ENCODE measurements at regions not wholly inside any gene's neighbourhood (a gene's known extent, or its start where the extent isn't known, plus 50 kb on each side); places are given as distances from the start of the nearest gene placed in this dataset.

DNA sequence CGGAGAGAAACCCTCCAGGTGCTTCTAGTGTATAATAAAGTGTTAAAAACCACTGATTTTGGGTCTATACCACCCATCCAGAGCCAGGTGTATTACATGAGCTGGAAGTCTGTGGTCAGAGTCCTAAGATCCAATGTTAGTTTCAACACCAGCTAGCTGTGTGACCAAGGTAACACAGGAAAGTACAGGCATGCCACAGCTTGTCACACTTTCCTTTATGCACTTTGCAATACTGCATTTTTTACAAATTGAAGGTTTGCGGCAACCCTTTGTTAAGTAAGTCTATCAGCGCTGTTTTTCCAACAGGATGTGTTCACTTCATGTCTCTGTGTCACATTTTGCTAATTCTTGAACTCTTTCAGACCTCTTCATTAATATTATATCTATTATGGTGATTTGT, 201.3 kb upstream of the PRICKLE2 start:
- no peak overlapping the region for H3K4me3 ChIP-seq (replicated peaks; ENCODE audit: low read depth, low read length)
- no peak for DNase-seq (ENCODE audit: low read depth)

DNA sequence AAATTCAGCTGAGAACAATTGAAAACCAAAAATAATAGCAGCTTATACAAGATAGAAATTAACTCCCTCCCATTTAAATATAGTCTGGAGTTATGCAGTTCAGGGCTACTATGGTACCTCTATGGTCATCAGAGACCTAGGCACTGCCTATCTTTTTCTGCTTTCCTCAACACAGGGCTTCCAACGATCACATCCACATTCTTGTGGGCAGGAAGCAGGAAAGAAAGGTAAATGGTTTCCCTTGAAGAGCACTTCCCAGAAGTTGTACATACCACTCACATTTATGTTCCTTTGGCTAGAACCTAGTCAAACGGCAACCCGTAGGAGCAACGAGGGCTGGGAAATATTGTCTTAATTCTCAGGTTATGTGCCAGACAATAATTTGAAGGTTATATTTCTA, 197.7 kb upstream of the PRICKLE2 start:
- TF ChIP-seq, protein P1, sequence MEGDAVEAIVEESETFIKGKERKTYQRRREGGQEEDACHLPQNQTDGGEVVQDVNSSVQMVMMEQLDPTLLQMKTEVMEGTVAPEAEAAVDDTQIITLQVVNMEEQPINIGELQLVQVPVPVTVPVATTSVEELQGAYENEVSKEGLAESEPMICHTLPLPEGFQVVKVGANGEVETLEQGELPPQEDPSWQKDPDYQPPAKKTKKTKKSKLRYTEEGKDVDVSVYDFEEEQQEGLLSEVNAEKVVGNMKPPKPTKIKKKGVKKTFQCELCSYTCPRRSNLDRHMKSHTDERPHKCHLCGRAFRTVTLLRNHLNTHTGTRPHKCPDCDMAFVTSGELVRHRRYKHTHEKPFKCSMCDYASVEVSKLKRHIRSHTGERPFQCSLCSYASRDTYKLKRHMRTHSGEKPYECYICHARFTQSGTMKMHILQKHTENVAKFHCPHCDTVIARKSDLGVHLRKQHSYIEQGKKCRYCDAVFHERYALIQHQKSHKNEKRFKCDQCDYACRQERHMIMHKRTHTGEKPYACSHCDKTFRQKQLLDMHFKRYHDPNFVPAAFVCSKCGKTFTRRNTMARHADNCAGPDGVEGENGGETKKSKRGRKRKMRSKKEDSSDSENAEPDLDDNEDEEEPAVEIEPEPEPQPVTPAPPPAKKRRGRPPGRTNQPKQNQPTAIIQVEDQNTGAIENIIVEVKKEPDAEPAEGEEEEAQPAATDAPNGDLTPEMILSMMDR (IDR thresholded peaks at IDR 0.05; ENCODE audit: low read length, missing control alignments) = no peak
- DNase-seq (ENCODE audit: low read depth) = no peak
- H3K4me3 ChIP-seq (replicated peaks; ENCODE audit: low read depth, low read length) = no peak overlapping the region

More for the DNA sequence above, 201.3 kb upstream of the PRICKLE2 start:
- TF ChIP-seq, protein P1 (IDR thresholded peaks at IDR 0.05; ENCODE audit: low read length, missing control alignments) = no peak

DNA sequence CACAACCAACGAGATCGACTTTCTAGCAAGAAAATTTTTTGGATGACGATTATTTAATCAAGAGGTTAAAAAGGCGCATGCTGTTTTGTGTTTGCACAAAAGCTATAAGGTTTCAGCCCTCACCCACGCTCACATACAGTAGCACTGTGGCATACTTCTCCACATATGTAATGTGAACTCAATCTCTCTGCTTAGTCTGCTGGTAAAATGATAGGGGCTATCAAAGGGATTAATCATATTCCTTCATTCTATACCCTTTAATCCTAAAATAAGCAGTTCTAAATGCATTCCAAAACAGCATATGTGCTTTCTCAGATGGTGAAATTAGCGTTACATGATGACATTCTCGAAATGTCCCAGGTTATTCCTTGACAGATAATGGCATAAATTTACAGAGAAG, 196.9 kb upstream of the PRICKLE2 start:
- TF ChIP-seq, protein P1 (IDR thresholded peaks at IDR 0.05; ENCODE audit: low read length, missing control alignments) = no peak
- no peak overlapping the region for H3K4me3 ChIP-seq (replicated peaks; ENCODE audit: low read depth, low read length)
- DNase-seq (ENCODE audit: low read depth) = no peak

DNA sequence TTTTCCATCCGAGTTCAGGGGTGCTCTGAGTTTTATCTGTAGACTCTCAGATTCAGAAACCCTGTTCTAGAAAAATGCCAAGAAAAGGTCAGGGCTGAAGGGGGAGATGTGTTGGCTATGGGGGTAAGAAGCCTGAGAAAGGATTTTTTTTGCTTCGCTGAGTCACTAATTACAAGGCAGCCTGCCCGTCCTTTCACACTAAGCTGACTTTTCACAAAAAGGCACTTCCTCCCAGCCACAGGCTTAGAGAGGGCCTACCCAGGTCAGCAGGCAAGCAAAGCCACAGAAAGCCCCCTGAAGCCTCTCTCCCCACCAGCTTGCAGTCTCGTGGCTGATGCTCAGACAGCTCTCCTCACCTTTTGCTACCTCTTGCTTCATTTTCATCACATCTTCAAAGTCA, 192.6 kb upstream of the PRICKLE2 start:
- TF ChIP-seq, protein P1 (IDR thresholded peaks at IDR 0.05; ENCODE audit: low read length, missing control alignments) = no peak
- no peak overlapping the region for H3K4me3 ChIP-seq (replicated peaks; ENCODE audit: low read depth, low read length)
- peak; percentile 38 for DNase-seq (ENCODE audit: low read depth)

DNA sequence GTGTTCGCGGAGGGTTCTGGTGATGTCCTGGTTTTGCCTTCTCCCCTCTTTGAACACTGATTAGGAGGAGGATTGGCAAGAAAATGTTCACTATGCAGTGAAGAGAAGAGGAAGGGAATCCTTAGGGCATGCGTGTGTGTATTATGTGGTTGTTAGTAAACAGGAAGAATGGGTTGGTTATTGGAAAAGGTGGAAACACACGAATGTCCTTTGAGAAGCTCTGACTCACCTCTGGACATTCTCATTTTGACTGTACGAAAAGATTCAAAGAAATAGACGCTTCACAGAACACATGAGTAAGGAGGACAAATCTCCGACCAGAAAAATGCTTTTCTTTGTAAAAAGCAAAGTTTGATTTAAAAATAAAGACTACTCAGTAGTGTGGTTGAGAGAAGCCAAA, 188.8 kb upstream of the PRICKLE2 start:
- TF ChIP-seq, protein P1 (IDR thresholded peaks at IDR 0.05; ENCODE audit: low read length, missing control alignments) = no peak
- no peak overlapping the region for H3K4me3 ChIP-seq (replicated peaks; ENCODE audit: low read depth, low read length)
- DNase-seq (ENCODE audit: low read depth) = no peak

DNA sequence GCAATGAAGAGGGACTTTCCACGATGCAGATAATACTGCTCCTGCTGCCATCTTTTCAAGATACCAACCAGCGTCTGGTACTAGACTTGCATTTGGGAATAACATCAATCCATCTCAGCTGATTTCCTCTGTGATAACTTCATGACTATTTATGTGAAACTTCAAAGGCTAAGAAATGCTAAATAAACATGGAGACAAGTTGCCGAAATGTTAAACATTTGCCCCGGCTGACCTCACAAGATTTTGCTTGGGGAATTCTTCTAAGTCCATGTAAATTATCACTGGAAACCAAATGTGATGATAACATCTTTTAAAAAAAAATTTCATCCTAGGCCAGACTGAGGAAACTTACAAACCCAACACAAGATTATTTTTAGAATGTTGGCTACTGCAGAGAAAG, 185.8 kb upstream of the PRICKLE2 start:
- TF ChIP-seq, protein P1 (IDR thresholded peaks at IDR 0.05; ENCODE audit: low read length, missing control alignments) = no peak
- no peak overlapping the region for H3K4me3 ChIP-seq (replicated peaks; ENCODE audit: low read depth, low read length)
- DNase-seq (ENCODE audit: low read depth) = no peak

DNA sequence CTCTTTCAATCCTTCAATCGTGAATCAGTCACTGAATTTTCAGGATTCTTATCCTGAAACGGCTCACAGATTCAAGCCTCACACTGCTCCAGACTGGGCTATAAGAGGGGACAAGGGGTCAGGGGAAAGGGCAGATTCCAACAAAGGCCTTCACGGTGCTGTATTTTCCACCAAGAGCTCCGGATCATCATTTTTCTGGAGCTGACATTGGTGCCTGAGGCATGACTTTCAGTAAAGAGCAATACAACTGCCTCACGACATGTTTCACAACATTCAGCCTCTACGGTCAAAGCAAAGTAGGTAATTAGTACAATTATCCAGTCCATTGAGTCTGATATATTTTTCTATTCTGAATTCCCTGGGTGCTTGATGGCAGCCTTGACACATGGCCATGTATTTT, 185.0 kb upstream of the PRICKLE2 start:
- TF ChIP-seq, protein P1 (IDR thresholded peaks at IDR 0.05; ENCODE audit: low read length, missing control alignments) = no peak
- H3K4me3 ChIP-seq (replicated peaks; ENCODE audit: low read depth, low read length) = no peak overlapping the region
- no peak for DNase-seq (ENCODE audit: low read depth)
